ENCODE measurements at regions not wholly inside any gene's neighbourhood (a gene's known extent, or its start where the extent isn't known, plus 50 kb on each side); places are given as distances from the start of the nearest gene placed in this dataset.

DNA sequence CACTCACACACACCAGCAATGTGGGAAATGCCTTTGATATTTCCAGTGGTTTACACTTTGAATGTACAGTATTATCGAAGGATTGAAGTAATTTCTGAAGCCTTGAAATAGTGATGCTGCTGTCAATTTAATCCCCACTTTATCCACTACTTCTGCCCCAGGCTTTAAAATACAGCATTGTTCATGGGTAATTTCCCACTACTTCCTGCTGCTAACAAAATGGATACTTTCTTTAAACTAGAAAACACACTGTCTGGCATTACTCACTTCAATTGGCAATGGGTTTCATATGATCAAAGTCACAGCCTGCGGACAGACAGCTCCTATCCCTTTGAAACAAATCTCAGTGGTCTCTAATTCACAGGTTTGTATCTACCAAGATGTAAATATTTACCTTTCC lies 292.2 kb downstream of the CDH11 start:
- no peak for TF ChIP-seq SPI1 (IDR thresholded peaks at IDR 0.05; ENCODE audit: borderline replicate concordance, low read depth)
- TF ChIP-seq, protein P1, sequence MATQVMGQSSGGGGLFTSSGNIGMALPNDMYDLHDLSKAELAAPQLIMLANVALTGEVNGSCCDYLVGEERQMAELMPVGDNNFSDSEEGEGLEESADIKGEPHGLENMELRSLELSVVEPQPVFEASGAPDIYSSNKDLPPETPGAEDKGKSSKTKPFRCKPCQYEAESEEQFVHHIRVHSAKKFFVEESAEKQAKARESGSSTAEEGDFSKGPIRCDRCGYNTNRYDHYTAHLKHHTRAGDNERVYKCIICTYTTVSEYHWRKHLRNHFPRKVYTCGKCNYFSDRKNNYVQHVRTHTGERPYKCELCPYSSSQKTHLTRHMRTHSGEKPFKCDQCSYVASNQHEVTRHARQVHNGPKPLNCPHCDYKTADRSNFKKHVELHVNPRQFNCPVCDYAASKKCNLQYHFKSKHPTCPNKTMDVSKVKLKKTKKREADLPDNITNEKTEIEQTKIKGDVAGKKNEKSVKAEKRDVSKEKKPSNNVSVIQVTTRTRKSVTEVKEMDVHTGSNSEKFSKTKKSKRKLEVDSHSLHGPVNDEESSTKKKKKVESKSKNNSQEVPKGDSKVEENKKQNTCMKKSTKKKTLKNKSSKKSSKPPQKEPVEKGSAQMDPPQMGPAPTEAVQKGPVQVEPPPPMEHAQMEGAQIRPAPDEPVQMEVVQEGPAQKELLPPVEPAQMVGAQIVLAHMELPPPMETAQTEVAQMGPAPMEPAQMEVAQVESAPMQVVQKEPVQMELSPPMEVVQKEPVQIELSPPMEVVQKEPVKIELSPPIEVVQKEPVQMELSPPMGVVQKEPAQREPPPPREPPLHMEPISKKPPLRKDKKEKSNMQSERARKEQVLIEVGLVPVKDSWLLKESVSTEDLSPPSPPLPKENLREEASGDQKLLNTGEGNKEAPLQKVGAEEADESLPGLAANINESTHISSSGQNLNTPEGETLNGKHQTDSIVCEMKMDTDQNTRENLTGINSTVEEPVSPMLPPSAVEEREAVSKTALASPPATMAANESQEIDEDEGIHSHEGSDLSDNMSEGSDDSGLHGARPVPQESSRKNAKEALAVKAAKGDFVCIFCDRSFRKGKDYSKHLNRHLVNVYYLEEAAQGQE (IDR thresholded peaks at IDR 0.05; ENCODE audit: insufficient replicate concordance, low read depth), result no peak
- TF ChIP-seq POLR2AphosphoS5 (IDR thresholded peaks at IDR 0.05; ENCODE audit: low read depth), result no peak
- no peak for TF ChIP-seq GABPA (IDR thresholded peaks at IDR 0.05; ENCODE audit: low read depth)
- TF ChIP-seq, protein P2, sequence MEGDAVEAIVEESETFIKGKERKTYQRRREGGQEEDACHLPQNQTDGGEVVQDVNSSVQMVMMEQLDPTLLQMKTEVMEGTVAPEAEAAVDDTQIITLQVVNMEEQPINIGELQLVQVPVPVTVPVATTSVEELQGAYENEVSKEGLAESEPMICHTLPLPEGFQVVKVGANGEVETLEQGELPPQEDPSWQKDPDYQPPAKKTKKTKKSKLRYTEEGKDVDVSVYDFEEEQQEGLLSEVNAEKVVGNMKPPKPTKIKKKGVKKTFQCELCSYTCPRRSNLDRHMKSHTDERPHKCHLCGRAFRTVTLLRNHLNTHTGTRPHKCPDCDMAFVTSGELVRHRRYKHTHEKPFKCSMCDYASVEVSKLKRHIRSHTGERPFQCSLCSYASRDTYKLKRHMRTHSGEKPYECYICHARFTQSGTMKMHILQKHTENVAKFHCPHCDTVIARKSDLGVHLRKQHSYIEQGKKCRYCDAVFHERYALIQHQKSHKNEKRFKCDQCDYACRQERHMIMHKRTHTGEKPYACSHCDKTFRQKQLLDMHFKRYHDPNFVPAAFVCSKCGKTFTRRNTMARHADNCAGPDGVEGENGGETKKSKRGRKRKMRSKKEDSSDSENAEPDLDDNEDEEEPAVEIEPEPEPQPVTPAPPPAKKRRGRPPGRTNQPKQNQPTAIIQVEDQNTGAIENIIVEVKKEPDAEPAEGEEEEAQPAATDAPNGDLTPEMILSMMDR (IDR thresholded peaks at IDR 0.05; ENCODE audit: insufficient read depth, low read length), result no peak
- Histone ChIP-seq H3K4me3 (replicated peaks; ENCODE audit: insufficient read depth, low read length) (no peak overlapping the region), H3K27me3 (ENCODE audit: insufficient read depth, poor library complexity, severe bottlenecking) (no peaks in the 10 kb centered on the region), H3K27ac (replicated peaks) (no peak overlapping the region)
- DNase-seq (ENCODE audit: low read depth in 1 of 2, low spot score in 1 of 2), result no peak

- TF ChIP-seq, protein P2 (IDR thresholded peaks at IDR 0.05; ENCODE audit: insufficient read depth, low read length), result no peak
- TF ChIP-seq GABPA (IDR thresholded peaks at IDR 0.05; ENCODE audit: low read depth) (no peak), SPI1 (IDR thresholded peaks at IDR 0.05; ENCODE audit: borderline replicate concordance, low read depth) (no peak), POLR2AphosphoS5 (IDR thresholded peaks at IDR 0.05; ENCODE audit: low read depth) (no peak)
- TF ChIP-seq, protein P1 (IDR thresholded peaks at IDR 0.05; ENCODE audit: insufficient replicate concordance, low read depth), result no peak
- H3K27ac ChIP-seq (replicated peaks), result no peak overlapping the region
- no peak overlapping the region for H3K4me3 ChIP-seq (replicated peaks; ENCODE audit: insufficient read depth, low read length)
- DNase-seq (ENCODE audit: low read depth in 1 of 2, low spot score in 1 of 2), result no peak
- no peaks in the 10 kb centered on the region for H3K27me3 ChIP-seq (ENCODE audit: insufficient read depth, poor library complexity, severe bottlenecking)
Measured at GRCh38 chr16:64826374-64826773, 295.5 kb downstream of the CDH11 start.

GRCh38 chr16:64823481-64824075 lies 298.3 kb downstream of the CDH11 start:
- no peak for TF ChIP-seq SPI1 (IDR thresholded peaks at IDR 0.05; ENCODE audit: borderline replicate concordance, low read depth)
- TF ChIP-seq, protein P2 (IDR thresholded peaks at IDR 0.05; ENCODE audit: insufficient read depth, low read length), result no peak
- TF ChIP-seq, protein P1 (IDR thresholded peaks at IDR 0.05; ENCODE audit: insufficient replicate concordance, low read depth), result no peak
- no peak for TF ChIP-seq GABPA (IDR thresholded peaks at IDR 0.05; ENCODE audit: low read depth)
- no peak for TF ChIP-seq POLR2AphosphoS5 (IDR thresholded peaks at IDR 0.05; ENCODE audit: low read depth)
- no peak overlapping the region for H3K27ac ChIP-seq (replicated peaks)
- DNase-seq (ENCODE audit: low read depth in 1 of 2, low spot score in 1 of 2), result no peak
- no peak overlapping the region for H3K4me3 ChIP-seq (replicated peaks; ENCODE audit: insufficient read depth, low read length)
- H3K27me3 ChIP-seq (ENCODE audit: insufficient read depth, poor library complexity, severe bottlenecking), result no peaks in the 10 kb centered on the region

Data from HL-60 (cell line).